Naive thymus-derived CD4-positive, alpha-beta T cell (primary cell): ENCODE measurements at regions not wholly inside any gene's neighbourhood (a gene's known extent, or its start where the extent isn't known, plus 50 kb on each side); places are given as distances from the start of the nearest gene placed in this dataset.
A peak's percentile ranks its signal among the peaks of the same experiment; 100 is the strongest.
"Not testable (repeated sequence)": the region's sequence is repeated elsewhere in the genome, so short reads cannot be mapped to it uniquely, and the experiment has no call there.

Experiments
- ATAC-seq: fragments of 150-1000 bp; cut with Tn5 transposase; 2 replicates; pipeline ENCODE4 v1.10.0; 2021; ENCODE audit warnings: mild to moderate bottlenecking, moderate library complexity
- CTCF ChIA-PET: fragments of 350-600 bp; sonication (Branson Sonifier 250); formaldehyde crosslinking; loops from one replicate; lab custom pipeline; 2021; ENCODE audit warnings: antibody characterized with exemption; lab: Charles Lee
- POLR2A ChIA-PET: fragments of 350-600 bp; sonication (Branson Sonifier 250); formaldehyde crosslinking; loops from one replicate; lab custom pipeline; 2021; ENCODE audit warnings: antibody characterized with exemption, inconsistent platforms; lab: Charles Lee
- DNase-seq, 9 donors: peaks; one replicate each; pipeline versions ENCODE4 v3.0.0 to v3.0.0-alpha.2; 2020 to 2022; ENCODE audit warnings: mixed read lengths in 1 of 9
- H3K27ac ChIP-seq: one replicate; pipeline ENCODE4 v1.7.0; 2013; ENCODE audit warnings: mild to moderate bottlenecking, low read depth, low read length, moderate library complexity
- H3K27me3 ChIP-seq, 2 donors: one replicate each; pipeline ENCODE4 v1.7.0; 2013; ENCODE audit warnings: low read length in 2 of 2, mild to moderate bottlenecking in 2 of 2, moderate library complexity in 2 of 2; ENCODE audit not compliant: control insufficient read depth in 2 of 2, insufficient read depth in 2 of 2
- H3K36me3 ChIP-seq, 3 experiments: 1 replicate in 2 of 3; 2 replicates in 1 of 3; pipeline ENCODE4 v1.7.0; 2013; ENCODE audit warnings: low read length in 3 of 3, mild to moderate bottlenecking in 3 of 3, moderate library complexity in 1 of 3; ENCODE audit not compliant: insufficient read depth in 3 of 3, control insufficient read depth in 2 of 3
- H3K4me1 ChIP-seq, 2 donors: one replicate each; pipeline ENCODE4 v1.7.0; 2013; ENCODE audit warnings: low read length in 2 of 2, mild to moderate bottlenecking in 2 of 2, moderate library complexity in 1 of 2; ENCODE audit not compliant: control insufficient read depth in 2 of 2, insufficient read depth in 2 of 2
- H3K4me3 ChIP-seq: 2 replicates; pipeline ENCODE4 v1.7.0; 2013; ENCODE audit warnings: mild to moderate bottlenecking, low read length
- H3K9me3 ChIP-seq, 3 experiments: 1 replicate in 2 of 3; 2 replicates in 1 of 3; pipeline ENCODE4 v1.7.0; 2013; ENCODE audit warnings: low read length in 3 of 3; ENCODE audit not compliant: control insufficient read depth in 2 of 3
- H3K27ac Mint-ChIP-seq, 9 donors: one replicate each; pipeline ENCODE4 v1.8.0; 2020 to 2022; ENCODE audit warnings: mixed read lengths in 9 of 9, mild to moderate bottlenecking in 8 of 9, moderate library complexity in 5 of 9, inconsistent platforms in 2 of 9
- H3K27me3 Mint-ChIP-seq, 5 donors: one replicate each; pipeline ENCODE4 v1.8.0; 2021 to 2022; ENCODE audit warnings: mixed read lengths in 5 of 5, mild to moderate bottlenecking in 1 of 5
- H3K36me3 Mint-ChIP-seq, 5 donors: one replicate each; pipeline ENCODE4 v1.8.0; 2020 to 2022; ENCODE audit warnings: mixed read lengths in 5 of 5, mild to moderate bottlenecking in 3 of 5, inconsistent platforms in 1 of 5
- H3K4me1 Mint-ChIP-seq, 7 donors: one replicate each; pipeline ENCODE4 v1.8.0; 2020 to 2022; ENCODE audit warnings: mixed read lengths in 7 of 7, mild to moderate bottlenecking in 3 of 7, inconsistent platforms in 1 of 7
- H3K4me3 Mint-ChIP-seq, 10 donors: one replicate each; pipeline ENCODE4 v1.8.0; 2020 to 2022; ENCODE audit warnings: mild to moderate bottlenecking in 10 of 10, mixed read lengths in 10 of 10, moderate library complexity in 6 of 10, inconsistent platforms in 2 of 10
- H3K9me3 Mint-ChIP-seq, 11 donors: one replicate each; pipeline ENCODE4 v1.8.0; 2020 to 2022; ENCODE audit warnings: mixed read lengths in 11 of 11, mild to moderate bottlenecking in 4 of 11, inconsistent platforms in 1 of 11, moderate library complexity in 1 of 11
- intact Hi-C, 2 donors: fragments of 100-400 bp; cut with micrococcal nuclease; formaldehyde crosslinking; loops; one replicate each; pipeline ENCODE4 v1.15.1; 2023

DNA sequence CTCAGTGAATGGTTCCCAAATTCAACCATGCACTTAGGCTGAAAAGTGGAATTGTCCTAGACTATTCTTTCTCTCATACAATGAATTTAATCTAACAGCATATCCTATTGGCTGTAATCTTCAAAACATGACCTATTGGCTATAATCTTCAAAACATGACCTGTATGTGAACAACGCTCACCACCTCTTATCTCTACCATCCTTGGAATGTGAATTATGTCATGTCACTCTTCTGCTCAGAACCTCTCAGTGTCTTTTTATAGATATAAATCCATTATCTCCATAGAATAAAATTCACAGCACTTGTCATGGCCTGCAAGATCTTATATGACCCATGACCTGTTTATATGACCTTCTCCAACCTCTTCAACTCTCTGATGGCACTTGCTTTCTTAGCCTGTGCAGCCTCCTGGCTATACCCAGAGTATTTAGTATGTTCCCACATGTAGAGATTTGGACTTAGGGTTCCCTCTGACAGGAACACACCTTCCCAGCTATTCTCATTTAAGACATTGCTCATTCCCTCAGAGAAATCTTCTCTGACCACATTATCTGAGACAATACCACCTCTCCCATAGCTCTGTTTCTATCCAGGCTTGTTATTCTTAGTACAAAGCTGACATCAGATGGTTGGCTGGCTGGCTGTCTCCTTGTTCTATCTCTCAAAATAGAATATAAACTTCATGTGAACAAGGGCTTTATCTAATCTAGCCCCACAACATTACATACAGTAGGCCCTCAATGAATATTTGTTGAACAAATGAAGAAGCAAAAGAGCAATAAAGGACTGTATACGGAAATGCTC, 275.0 kb upstream of the PREP start:
- DNase-seq, result no peak
- Histone ChIP-seq H3K27me3 (no peaks in the 10 kb centered on the region), H3K9me3 (peaks cover 0 to 5% (median 0%) of the 10 kb centered on the region in 3 experiments), H3K4me1 (no peaks in the 10 kb centered on the region), H3K36me3 (no peaks in the 10 kb centered on the region), H3K4me3 (no peak overlapping the region), H3K27ac (no peak overlapping the region)
- no peak overlapping the region for H3K27ac Mint-ChIP-seq
- H3K27me3 Mint-ChIP-seq, result peaks cover 0 to 15% (median 0%) of the 10 kb centered on the region in 5 donors
- peaks cover 3 to 32% (median 17%) of the 10 kb centered on the region in 11 donors for H3K9me3 Mint-ChIP-seq
- intact Hi-C loops, result no loop called here
- H3K36me3 Mint-ChIP-seq, result peaks cover 4 to 12% (median 6%) of the 10 kb centered on the region in 5 donors
- CTCF ChIA-PET, result no interaction called here
- no peak overlapping the region for H3K4me3 Mint-ChIP-seq
- peaks cover 0 to 6% (median 0%) of the 10 kb centered on the region in 7 donors for H3K4me1 Mint-ChIP-seq
- ATAC-seq, result no peak
- POLR2A ChIA-PET, result no interaction called here

DNA sequence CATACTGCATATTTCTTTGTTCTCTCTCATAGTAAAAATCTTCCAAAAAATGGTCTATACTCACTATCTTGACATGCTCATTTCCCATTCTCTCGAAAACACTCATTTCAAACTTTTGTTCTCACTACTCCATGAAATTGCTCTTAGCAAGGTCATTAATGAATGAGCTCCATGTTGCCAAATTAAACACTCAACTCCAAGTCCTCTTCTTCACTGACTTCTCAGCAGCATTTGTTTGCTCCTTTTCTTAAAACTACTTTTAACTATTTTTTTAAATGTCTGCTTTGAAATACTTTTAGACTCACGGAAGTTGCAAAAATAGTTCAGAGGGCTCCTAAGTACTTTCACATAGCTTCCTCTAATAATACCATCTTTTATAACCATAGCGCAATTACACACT, 274.0 kb upstream of the PREP start:
- H3K36me3 ChIP-seq, result no peaks in the 10 kb centered on the region
- H3K4me3 ChIP-seq, result no peak overlapping the region
- Mint-ChIP-seq H3K36me3 (peaks cover 4 to 12% (median 6%) of the 10 kb centered on the region in 5 donors), H3K27ac (no peak overlapping the region), H3K4me1 (peaks cover 0 to 6% (median 0%) of the 10 kb centered on the region in 7 donors), H3K4me3 (no peak overlapping the region), H3K27me3 (peaks cover 0 to 21% (median 6%) of the 10 kb centered on the region in 5 donors), H3K9me3 (peaks cover 3 to 30% (median 12%) of the 10 kb centered on the region in 11 donors)
- H3K27ac ChIP-seq, result no peak overlapping the region
- H3K27me3 ChIP-seq, result no peaks in the 10 kb centered on the region
- no peaks in the 10 kb centered on the region for H3K4me1 ChIP-seq
- DNase-seq (no peak), ATAC-seq (no peak)
- ChIA-PET CTCF (no interaction called here), POLR2A (no interaction called here)
- peaks cover 0 to 5% (median 0%) of the 10 kb centered on the region in 3 experiments for H3K9me3 ChIP-seq
- intact Hi-C loops, result no loop called here

DNA sequence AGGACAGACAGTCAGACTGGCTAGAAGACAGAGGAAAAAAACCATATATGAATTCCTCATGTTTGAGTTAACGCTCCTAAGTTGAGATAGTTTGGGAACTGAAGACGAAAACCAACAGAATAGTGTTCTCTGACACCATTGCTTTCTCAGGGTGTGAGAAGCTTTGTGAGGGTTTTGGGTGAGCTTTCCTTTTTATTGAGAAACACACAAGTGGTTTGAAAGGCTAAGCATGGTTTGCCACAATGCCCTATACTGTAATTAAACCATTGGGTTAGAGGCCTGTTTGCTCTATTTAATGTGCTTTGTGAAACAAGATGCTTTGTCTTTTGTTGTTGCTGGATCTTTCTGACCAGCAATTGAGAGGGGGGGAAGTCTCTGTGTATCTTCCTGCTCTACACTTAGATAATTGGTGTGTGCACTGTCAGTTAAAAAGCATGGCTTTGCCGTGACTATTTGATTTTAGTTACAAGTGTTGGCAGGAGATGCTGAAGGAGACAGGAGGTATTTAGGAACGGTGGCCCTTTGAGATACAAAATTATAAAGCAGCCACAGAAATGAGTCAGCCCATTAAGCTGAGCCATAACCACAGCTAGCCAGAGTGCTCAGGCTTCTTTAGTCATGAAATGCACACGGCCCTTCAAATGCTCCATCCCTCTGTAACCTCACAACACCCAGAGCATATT, 273.0 kb upstream of the PREP start:
- no peaks in the 10 kb centered on the region for H3K9me3 ChIP-seq
- intact Hi-C loops, result no loop called here
- ATAC-seq, result no peak
- H3K27me3 ChIP-seq, result no peaks in the 10 kb centered on the region
- no peak overlapping the region for H3K27ac ChIP-seq
- Mint-ChIP-seq H3K27me3 (peaks cover 0 to 27% (median 11%) of the 10 kb centered on the region in 5 donors), H3K4me3 (no peak overlapping the region), H3K27ac (no peak overlapping the region), H3K9me3 (peaks cover 0 to 26% (median 4%) of the 10 kb centered on the region in 11 donors), H3K36me3 (peaks cover 0 to 6% (median 2%) of the 10 kb centered on the region in 5 donors), H3K4me1 (peaks cover 0 to 3% (median 0%) of the 10 kb centered on the region in 7 donors)
- ChIA-PET POLR2A (no interaction called here), CTCF (no interaction called here)
- no peak for DNase-seq
- H3K4me3 ChIP-seq, result no peak overlapping the region
- no peaks in the 10 kb centered on the region for H3K36me3 ChIP-seq
- no peaks in the 10 kb centered on the region for H3K4me1 ChIP-seq

DNA sequence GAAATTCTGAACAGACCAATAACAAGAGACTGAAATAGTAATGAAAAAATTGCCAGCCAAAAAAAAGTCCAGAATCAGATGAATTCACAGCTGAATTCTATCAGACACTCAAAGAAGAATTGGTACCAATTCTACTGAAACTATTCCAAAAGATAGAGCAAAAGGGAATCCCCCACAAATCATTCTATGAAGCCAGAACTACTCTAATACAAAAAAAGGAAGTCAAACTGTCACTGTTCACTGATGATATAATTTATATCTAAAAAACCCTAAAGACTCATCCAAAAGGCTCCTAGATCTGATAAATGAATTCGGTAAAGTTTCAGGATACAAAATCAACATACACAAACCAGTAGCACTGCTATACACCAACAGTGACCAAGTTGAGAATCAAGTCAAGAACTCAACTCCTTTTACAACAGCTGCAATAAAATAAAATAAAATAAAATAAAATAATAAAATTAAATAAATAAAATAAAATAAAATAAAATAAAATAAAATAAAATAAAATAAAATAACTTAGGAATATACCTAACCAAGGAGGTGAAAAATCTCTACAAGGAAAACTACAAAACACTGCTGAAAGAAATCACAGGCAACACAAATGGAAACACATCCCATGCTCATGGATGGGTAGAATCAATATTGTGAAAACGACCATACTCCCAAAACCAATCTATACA, 270.1 kb upstream of the PREP start:
- H3K36me3 Mint-ChIP-seq, result peaks cover 0 to 12% (median 0%) of the 10 kb centered on the region in 5 donors
- H3K9me3 ChIP-seq, H3K4me1 Mint-ChIP-seq, ATAC-seq, DNase-seq, POLR2A ChIA-PET, H3K4me1 ChIP-seq, H3K4me3 Mint-ChIP-seq, H3K27me3 ChIP-seq, CTCF ChIA-PET, H3K36me3 ChIP-seq, H3K27ac Mint-ChIP-seq, intact Hi-C loops, H3K4me3 ChIP-seq, H3K27ac ChIP-seq: not testable (repeated sequence)
- peaks cover 0 to 36% (median 7%) of the 10 kb centered on the region in 11 donors for H3K9me3 Mint-ChIP-seq
- peaks cover 7 to 31% (median 16%) of the 10 kb centered on the region in 5 donors for H3K27me3 Mint-ChIP-seq

DNA sequence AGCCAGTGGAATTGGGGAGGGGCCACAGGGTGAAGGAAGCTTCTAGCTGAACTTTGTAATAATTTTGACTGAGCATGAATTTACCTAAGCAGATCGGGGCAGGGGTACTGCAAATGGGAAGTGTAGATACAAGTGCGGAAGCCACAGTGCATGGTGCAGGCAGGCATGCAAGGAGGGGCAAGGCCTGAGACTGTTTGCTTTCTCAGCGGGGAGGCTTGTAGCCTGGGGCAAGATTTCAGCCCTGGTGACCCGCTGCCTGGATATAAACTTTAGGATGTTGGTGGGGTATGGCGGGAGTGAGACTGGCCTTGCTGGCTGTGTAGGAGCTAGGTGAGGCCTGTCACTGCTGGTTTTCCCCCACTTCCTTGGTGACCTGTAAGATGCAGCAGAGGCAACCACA, 266.4 kb upstream of the PREP start:
- Histone ChIP-seq H3K4me3 (no peak overlapping the region), H3K27ac (no peak overlapping the region), H3K36me3 (no peaks in the 10 kb centered on the region), H3K4me1 (no peaks in the 10 kb centered on the region), H3K27me3 (no peaks in the 10 kb centered on the region), H3K9me3 (no peaks in the 10 kb centered on the region)
- POLR2A ChIA-PET, result no interaction called here
- CTCF ChIA-PET, result no interaction called here
- Mint-ChIP-seq H3K4me3 (no peak overlapping the region), H3K4me1 (peaks cover 0 to 3% (median 0%) of the 10 kb centered on the region in 7 donors), H3K9me3 (peaks cover 0 to 38% (median 7%) of the 10 kb centered on the region in 11 donors), H3K36me3 (peaks cover 0 to 15% (median 0%) of the 10 kb centered on the region in 5 donors), H3K27ac (peak overlapping the region in 1 of 9 donors; percentile 66), H3K27me3 (peaks cover 15 to 34% (median 22%) of the 10 kb centered on the region in 5 donors)
- ATAC-seq (no peak), DNase-seq (no peak)
- intact Hi-C loops, result no loop called here

DNA sequence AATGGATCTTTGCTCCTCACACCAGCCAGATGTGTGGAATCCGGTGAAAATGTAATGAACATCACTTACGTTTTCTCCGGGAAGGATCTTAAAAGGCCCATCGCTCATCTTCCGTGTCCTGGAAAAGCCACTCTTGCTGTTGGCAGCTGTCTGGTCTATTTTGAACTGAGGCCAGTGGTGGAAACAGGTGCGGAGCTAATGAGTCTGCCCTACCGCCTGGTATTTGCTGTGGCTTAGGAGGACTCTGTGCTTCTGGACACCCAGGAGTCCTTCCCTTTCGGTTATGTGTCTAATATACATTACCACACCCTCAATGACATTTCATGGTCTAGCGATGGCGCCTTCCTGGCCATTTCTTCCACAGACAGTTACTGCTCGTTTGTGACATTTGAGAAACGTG, 264.2 kb upstream of the PREP start:
- ChIA-PET CTCF (no interaction called here), POLR2A (no interaction called here)
- intact Hi-C loops, result no loop called here
- no peak for DNase-seq
- H3K36me3 Mint-ChIP-seq, result peaks cover 0 to 20% (median 0%) of the 10 kb centered on the region in 5 donors
- peaks cover 0 to 3% (median 0%) of the 10 kb centered on the region in 7 donors for H3K4me1 Mint-ChIP-seq
- H3K9me3 Mint-ChIP-seq, result peaks cover 0 to 29% (median 5%) of the 10 kb centered on the region in 11 donors
- Histone ChIP-seq H3K27ac (no peak overlapping the region), H3K27me3 (no peaks in the 10 kb centered on the region), H3K36me3 (no peaks in the 10 kb centered on the region), H3K4me1 (no peaks in the 10 kb centered on the region), H3K4me3 (no peak overlapping the region), H3K9me3 (no peaks in the 10 kb centered on the region)
- no peak overlapping the region for H3K4me3 Mint-ChIP-seq
- no peak for ATAC-seq
- peaks cover 15 to 31% (median 27%) of the 10 kb centered on the region in 5 donors for H3K27me3 Mint-ChIP-seq
- no peak overlapping the region for H3K27ac Mint-ChIP-seq
